Endothelial cell of umbilical vein (primary cell): ENCODE measurements at regions not wholly inside any gene's neighbourhood (a gene's known extent, or its start where the extent isn't known, plus 50 kb on each side); places are given as distances from the start of the nearest gene placed in this dataset.

Experiments
- BruUV-seq: library from RNA; stranded (reverse); fragments of 400-500 nt; replicated peaks from 2 replicates; lab custom pipeline; 2021; lab: Mats Ljungman, UMichigan
- CTCF ChIA-PET: fragments of 300-600, 350-600 bp; sonication (Branson Sonifier 250); formaldehyde crosslinking; loops from one replicate; lab custom pipeline; 2021; ENCODE audit warnings: antibody characterized with exemption, inconsistent platforms; lab: Charles Lee
- POLR2A ChIA-PET: fragments of 300-600, 350-600 bp; sonication (Branson Sonifier 250); formaldehyde crosslinking; loops from one replicate; lab custom pipeline; 2021; ENCODE audit warnings: antibody characterized with exemption, inconsistent platforms; lab: Charles Lee
- DNase-seq: peaks from one replicate; pipeline ENCODE4 v3.0.0-alpha.2; 2011; ENCODE audit warnings: low read depth, low spot score
- FAIRE-seq: peaks from 2 replicates; lab custom pipeline; 2011; peaks lifted over from hg19 to GRCh38; lab: Jason Lieb, UNC
- H2AFZ ChIP-seq: 2 replicates; pipeline ENCODE4 v1.6.0; 2012; ENCODE audit warnings: low read depth, low read length, control low read depth, inconsistent platforms
- H3K27ac ChIP-seq: 2 replicates; pipeline ENCODE4 v1.5.1; 2011; ENCODE audit warnings: low read depth, mild to moderate bottlenecking, control low read depth, low read length, moderate library complexity; ENCODE audit not compliant: insufficient read depth
- H3K27me3 ChIP-seq, 2 experiments: 2 replicates each; pipeline versions ENCODE4 v1.6.0 to v1.6.1; 2011; ENCODE audit warnings: low read length in 2 of 2, mixed read lengths in 1 of 2; ENCODE audit not compliant: control insufficient read depth in 2 of 2, insufficient read depth in 2 of 2
- H3K36me3 ChIP-seq, 2 experiments: 2 replicates in 1 of 2; 3 replicates in 1 of 2; pipeline ENCODE4 v1.5.1; 2011; ENCODE audit warnings: low read length in 2 of 2, mild to moderate bottlenecking in 1 of 2, moderate library complexity in 1 of 2; ENCODE audit not compliant: control insufficient read depth in 2 of 2, insufficient read depth in 2 of 2; ENCODE audit errors: extremely low read depth in 1 of 2
- H3K4me1 ChIP-seq: 3 replicates; pipeline ENCODE4 v1.5.1; 2011; ENCODE audit warnings: mild to moderate bottlenecking, low read length; ENCODE audit not compliant: control insufficient read depth, insufficient read depth; ENCODE audit errors: extremely low read depth
- H3K4me2 ChIP-seq: 2 replicates; pipeline ENCODE4 v1.6.1; 2011; ENCODE audit warnings: low read length, control low read depth, mixed read lengths; ENCODE audit not compliant: insufficient read depth
- H3K4me3 ChIP-seq, 3 experiments: fragments of 200-600 bp in 1 of 3; sonication (generic), shearing (Covaris generic) in 1 of 3; replicated peaks in 1 of 3; 2 replicates each; pipeline ENCODE4 v1.5.1; 2011 to 2016; ENCODE audit warnings: control low read depth in 3 of 3, low read length in 3 of 3, mild to moderate bottlenecking in 2 of 3, inconsistent platforms in 1 of 3, low read depth in 1 of 3, moderate library complexity in 1 of 3; ENCODE audit not compliant: insufficient read depth in 1 of 3
- H3K79me2 ChIP-seq: 2 replicates; pipeline ENCODE4 v1.6.0; 2012; ENCODE audit warnings: low read length, inconsistent platforms; ENCODE audit not compliant: control insufficient read depth, insufficient read depth
- H3K9ac ChIP-seq: replicated peaks from 2 replicates; pipeline ENCODE3; 2011; ENCODE audit warnings: low read length, control low read depth; ENCODE audit not compliant: insufficient read depth; ENCODE audit errors: extremely low read depth
- H3K9me1 ChIP-seq: replicated peaks from 3 replicates; pipeline ENCODE4 v1.6.0; 2011; ENCODE audit warnings: mild to moderate bottlenecking, low read length; ENCODE audit not compliant: control insufficient read depth, insufficient read depth; ENCODE audit errors: extremely low read depth
- H3K9me3 ChIP-seq: replicated peaks from 2 replicates; pipeline ENCODE4 v1.5.1; 2012; ENCODE audit warnings: low read length, inconsistent platforms; ENCODE audit not compliant: control insufficient read depth, insufficient read depth
- H4K20me1 ChIP-seq: replicated peaks from 2 replicates; pipeline ENCODE3; 2011; ENCODE audit warnings: mild to moderate bottlenecking, low read length; ENCODE audit not compliant: control insufficient read depth, insufficient read depth; ENCODE audit errors: extremely low read depth
- EZH2 ChIP-seq: IDR thresholded peaks from 2 replicates; pipeline ENCODE4 v1.6.1; 2012; ENCODE audit warnings: borderline replicate concordance, low read depth, mild to moderate bottlenecking, moderate library complexity, low read length, inconsistent platforms; ENCODE audit not compliant: severe bottlenecking
- FOS ChIP-seq: IDR thresholded peaks from 2 replicates; pipeline ENCODE4 v1.6.1; 2011; ENCODE audit warnings: mild to moderate bottlenecking, low read length, moderate library complexity, borderline replicate concordance; ENCODE audit not compliant: insufficient read depth
- GATA2 ChIP-seq: IDR thresholded peaks from 2 replicates; pipeline ENCODE4 v1.7.0; 2011; ENCODE audit warnings: low read depth, mild to moderate bottlenecking, moderate library complexity, mixed read lengths, low read length; ENCODE audit not compliant: insufficient read length, insufficient read depth
- JUN ChIP-seq: IDR thresholded peaks from 2 replicates; pipeline ENCODE4 v1.6.1; 2011; ENCODE audit warnings: borderline replicate concordance, low read depth; ENCODE audit not compliant: insufficient read length, insufficient read depth
- MYC ChIP-seq: IDR thresholded peaks from one replicate; pipeline ENCODE4 v1.6.1; 2011; ENCODE audit warnings: mild to moderate bottlenecking, low read depth, low read length
- POLR2A ChIP-seq: IDR thresholded peaks from 2 replicates; pipeline ENCODE4 v1.6.1; 2012; ENCODE audit warnings: low read depth, mild to moderate bottlenecking, control low read depth, low read length
- POLR2AphosphoS5 ChIP-seq: IDR thresholded peaks from 2 replicates; pipeline ENCODE4 v1.6.1; 2012; ENCODE audit warnings: low read depth, mild to moderate bottlenecking, control low read depth, low read length, moderate library complexity; ENCODE audit not compliant: insufficient read depth
- dilution Hi-C: fragments of 300-500 bp; cut with MboI; formaldehyde crosslinking; loops from one replicate; pipeline ENCODE4 v1.15.0; 2019; ENCODE audit warnings: low sequenced_read_pairs; ENCODE audit not compliant: extremely low pct_ligation_motif_present
- intact Hi-C: fragments of 100-400 bp; cut with micrococcal nuclease; formaldehyde crosslinking; loops from one replicate; pipeline ENCODE4 v1.10.0; 2022
- TF ChIP-seq, protein P1 (sequence below): IDR thresholded peaks from 2 replicates; pipeline ENCODE4 v1.6.1; 2011; ENCODE audit not compliant: insufficient read depth, insufficient read length
- TF ChIP-seq, protein P2 (sequence below), 2 donors: IDR thresholded peaks; 1 replicate in 1 of 2; 2 replicates in 1 of 2; pipeline ENCODE4 v1.5.1; 2011; ENCODE audit warnings: low read length in 2 of 2, mild to moderate bottlenecking in 2 of 2, moderate library complexity in 2 of 2, control low read depth in 1 of 2, inconsistent platforms in 1 of 2, low read depth in 1 of 2; ENCODE audit not compliant: insufficient read depth in 1 of 2; ENCODE audit errors: extremely low read depth in 1 of 2

DNA sequence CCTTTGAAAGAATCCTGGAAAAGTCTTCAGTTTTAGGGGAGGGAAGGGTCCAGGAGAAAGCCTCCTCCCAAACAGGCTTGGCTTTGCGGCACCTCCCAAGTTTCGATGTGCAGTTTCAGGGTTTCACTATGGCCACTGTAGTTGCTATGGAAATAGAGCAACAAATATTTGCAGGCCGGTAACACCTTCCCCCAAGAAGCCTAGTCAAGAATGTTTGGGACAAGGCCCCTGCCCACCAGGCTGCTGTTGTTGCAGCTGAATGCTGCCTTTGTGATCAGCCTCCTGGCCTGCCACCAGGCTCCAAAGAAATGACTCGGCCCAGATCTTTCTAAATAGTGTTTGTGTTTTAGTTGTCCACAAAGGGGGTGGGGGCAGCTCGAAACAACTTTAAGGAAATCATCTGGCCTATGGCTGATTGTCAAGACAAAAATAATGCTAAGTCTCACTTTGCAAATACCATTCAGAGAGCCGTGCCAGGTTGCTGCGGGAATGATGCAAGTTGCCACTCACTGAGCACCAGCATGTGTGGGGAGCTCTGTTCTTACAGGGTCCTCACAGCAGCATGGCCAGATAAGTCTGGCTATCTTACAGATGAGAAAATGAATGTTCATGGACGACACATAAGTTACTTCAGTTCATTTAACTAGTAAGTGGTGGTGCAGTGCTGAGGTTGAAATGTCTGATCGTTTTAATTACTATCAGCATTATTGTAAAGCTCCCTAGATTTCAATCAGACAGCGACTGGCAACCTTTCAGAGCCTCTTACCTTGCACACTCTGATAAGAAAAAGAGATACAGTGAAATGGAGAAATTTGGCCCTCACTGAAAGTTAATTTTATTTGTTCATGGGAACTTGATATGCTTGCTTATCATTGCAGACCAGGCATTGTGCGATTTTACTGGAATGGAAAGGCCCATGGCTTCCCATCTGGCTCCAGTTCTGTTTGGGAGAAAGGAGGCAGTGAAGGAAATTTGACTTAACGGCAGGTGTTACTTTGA is 91.2 kb upstream of the JUN start:
- FAIRE-seq: no peak
- Histone ChIP-seq H3K9ac (no peak overlapping the region), H3K36me3 (no peaks in the 10 kb centered on the region), H3K27ac (no peak overlapping the region), H3K9me3 (no peaks in the 10 kb centered on the region), H2AFZ (peak overlapping the region; percentile 45), H3K4me2 (no peak overlapping the region), H3K4me1 (peaks cover 7% of the 10 kb centered on the region), H3K4me3 (no peak overlapping the region), H3K9me1 (no peaks in the 10 kb centered on the region), H4K20me1 (no peaks in the 10 kb centered on the region), H3K27me3 (no peaks in the 10 kb centered on the region), H3K79me2 (no peaks in the 10 kb centered on the region)
- intact Hi-C loops: no loop called here
- BruUV-seq: no TSS peak
- CTCF ChIA-PET: interaction anchor here (1.0 to 1.8 kb wide), 2 partner anchors 11 to 16 kb away, joined by 3 to 6 read pairs; no protein-coding TSS in a partner anchor
- POLR2A ChIA-PET: interaction anchor here (0.9 kb wide), 1 partner anchor 26 kb away, joined by 4 read pairs; no protein-coding TSS in a partner anchor
- TF ChIP-seq, protein P1, sequence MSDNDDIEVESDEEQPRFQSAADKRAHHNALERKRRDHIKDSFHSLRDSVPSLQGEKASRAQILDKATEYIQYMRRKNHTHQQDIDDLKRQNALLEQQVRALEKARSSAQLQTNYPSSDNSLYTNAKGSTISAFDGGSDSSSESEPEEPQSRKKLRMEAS: no peak
- TF ChIP-seq POLR2A: no peak
- TF ChIP-seq, protein P2, sequence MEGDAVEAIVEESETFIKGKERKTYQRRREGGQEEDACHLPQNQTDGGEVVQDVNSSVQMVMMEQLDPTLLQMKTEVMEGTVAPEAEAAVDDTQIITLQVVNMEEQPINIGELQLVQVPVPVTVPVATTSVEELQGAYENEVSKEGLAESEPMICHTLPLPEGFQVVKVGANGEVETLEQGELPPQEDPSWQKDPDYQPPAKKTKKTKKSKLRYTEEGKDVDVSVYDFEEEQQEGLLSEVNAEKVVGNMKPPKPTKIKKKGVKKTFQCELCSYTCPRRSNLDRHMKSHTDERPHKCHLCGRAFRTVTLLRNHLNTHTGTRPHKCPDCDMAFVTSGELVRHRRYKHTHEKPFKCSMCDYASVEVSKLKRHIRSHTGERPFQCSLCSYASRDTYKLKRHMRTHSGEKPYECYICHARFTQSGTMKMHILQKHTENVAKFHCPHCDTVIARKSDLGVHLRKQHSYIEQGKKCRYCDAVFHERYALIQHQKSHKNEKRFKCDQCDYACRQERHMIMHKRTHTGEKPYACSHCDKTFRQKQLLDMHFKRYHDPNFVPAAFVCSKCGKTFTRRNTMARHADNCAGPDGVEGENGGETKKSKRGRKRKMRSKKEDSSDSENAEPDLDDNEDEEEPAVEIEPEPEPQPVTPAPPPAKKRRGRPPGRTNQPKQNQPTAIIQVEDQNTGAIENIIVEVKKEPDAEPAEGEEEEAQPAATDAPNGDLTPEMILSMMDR (IDR thresholded peaks at IDR 0.05; ENCODE audit: extremely low read depth in 1 of 2, insufficient read depth in 1 of 2, low read depth in 1 of 2, low read length in 2 of 2): no peak
- no peak for TF ChIP-seq FOS
- TF ChIP-seq JUN: no peak
- no peak for TF ChIP-seq EZH2
- no peak for TF ChIP-seq POLR2AphosphoS5
- TF ChIP-seq MYC: no peak
- TF ChIP-seq GATA2: no peak
- dilution Hi-C loops: no loop called here
- DNase-seq: peak; percentile 78
